ENCODE measurements at regions not wholly inside any gene's neighbourhood (a gene's known extent, or its start where the extent isn't known, plus 50 kb on each side); places are given as distances from the start of the nearest gene placed in this dataset.

DNA sequence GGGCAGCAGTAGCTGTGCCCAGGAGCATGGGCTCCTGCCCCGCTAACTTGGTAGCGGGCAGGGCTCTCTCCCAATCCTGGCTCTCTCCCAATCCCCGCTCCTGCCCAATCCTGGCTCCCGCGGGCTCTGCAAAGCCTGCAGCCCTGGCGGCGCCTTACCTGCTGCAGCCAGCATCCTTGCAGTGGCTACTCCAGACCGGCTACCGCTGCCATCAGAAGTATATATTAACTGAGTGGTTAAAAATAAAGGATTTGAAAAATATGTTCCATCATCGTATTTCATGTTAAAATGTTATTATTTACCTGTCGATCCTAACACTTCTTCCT is 698.2 kb downstream of the SLITRK1 start:
- ChIA-PET POLR2A (no interaction called here), CTCF (no interaction called here)
- no peak for DNase-seq (ENCODE audit: low read depth, low spot score)
- no peaks in the 10 kb centered on the region for H3K36me3 ChIP-seq (ENCODE audit: control insufficient read depth in 2 of 2, extremely low read depth in 1 of 2, insufficient read depth in 2 of 2, low read length in 2 of 2)
- H3K9me3 ChIP-seq (replicated peaks; ENCODE audit: control insufficient read depth, insufficient read depth, low read length) = peaks cover 8% of the 10 kb centered on the region
- dilution Hi-C loops (cut with MboI; ENCODE audit: extremely low pct_ligation_motif_present, low sequenced_read_pairs) (no loop called here), intact Hi-C loops (cut with micrococcal nuclease) (no loop called here)
- H3K9ac ChIP-seq (replicated peaks; ENCODE audit: extremely low read depth, insufficient read depth, low read length) = no peak overlapping the region
- no peaks in the 10 kb centered on the region for H3K27me3 ChIP-seq (ENCODE audit: control insufficient read depth in 2 of 2, insufficient read depth in 2 of 2, low read length in 2 of 2)
- H3K79me2 ChIP-seq (ENCODE audit: control insufficient read depth, insufficient read depth, low read length) = no peaks in the 10 kb centered on the region
- no peak for FAIRE-seq
- no peak overlapping the region for H3K27ac ChIP-seq (ENCODE audit: insufficient read depth, low read depth, low read length)
- no peak overlapping the region for H3K4me3 ChIP-seq (replicated peaks in 1 of 3; ENCODE audit: insufficient read depth in 1 of 3, low read depth in 1 of 3, low read length in 3 of 3)
- no peak overlapping the region for H2AFZ ChIP-seq (ENCODE audit: low read depth, low read length)
- no peak for TF ChIP-seq FOS (IDR thresholded peaks at IDR 0.05; ENCODE audit: borderline replicate concordance, insufficient read depth, low read length)
- no peak for TF ChIP-seq EZH2 (IDR thresholded peaks at IDR 0.05; ENCODE audit: borderline replicate concordance, low read depth, low read length, severe bottlenecking)
- TF ChIP-seq GATA2 (IDR thresholded peaks at IDR 0.05; ENCODE audit: insufficient read depth, insufficient read length, low read depth, low read length) = no peak
- TF ChIP-seq, protein P1, sequence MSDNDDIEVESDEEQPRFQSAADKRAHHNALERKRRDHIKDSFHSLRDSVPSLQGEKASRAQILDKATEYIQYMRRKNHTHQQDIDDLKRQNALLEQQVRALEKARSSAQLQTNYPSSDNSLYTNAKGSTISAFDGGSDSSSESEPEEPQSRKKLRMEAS (IDR thresholded peaks at IDR 0.05; ENCODE audit: insufficient read depth, insufficient read length) = no peak
- no peak for TF ChIP-seq MYC (IDR thresholded peaks at IDR 0.05; ENCODE audit: low read depth, low read length)
- TF ChIP-seq, protein P2, sequence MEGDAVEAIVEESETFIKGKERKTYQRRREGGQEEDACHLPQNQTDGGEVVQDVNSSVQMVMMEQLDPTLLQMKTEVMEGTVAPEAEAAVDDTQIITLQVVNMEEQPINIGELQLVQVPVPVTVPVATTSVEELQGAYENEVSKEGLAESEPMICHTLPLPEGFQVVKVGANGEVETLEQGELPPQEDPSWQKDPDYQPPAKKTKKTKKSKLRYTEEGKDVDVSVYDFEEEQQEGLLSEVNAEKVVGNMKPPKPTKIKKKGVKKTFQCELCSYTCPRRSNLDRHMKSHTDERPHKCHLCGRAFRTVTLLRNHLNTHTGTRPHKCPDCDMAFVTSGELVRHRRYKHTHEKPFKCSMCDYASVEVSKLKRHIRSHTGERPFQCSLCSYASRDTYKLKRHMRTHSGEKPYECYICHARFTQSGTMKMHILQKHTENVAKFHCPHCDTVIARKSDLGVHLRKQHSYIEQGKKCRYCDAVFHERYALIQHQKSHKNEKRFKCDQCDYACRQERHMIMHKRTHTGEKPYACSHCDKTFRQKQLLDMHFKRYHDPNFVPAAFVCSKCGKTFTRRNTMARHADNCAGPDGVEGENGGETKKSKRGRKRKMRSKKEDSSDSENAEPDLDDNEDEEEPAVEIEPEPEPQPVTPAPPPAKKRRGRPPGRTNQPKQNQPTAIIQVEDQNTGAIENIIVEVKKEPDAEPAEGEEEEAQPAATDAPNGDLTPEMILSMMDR (IDR thresholded peaks at IDR 0.05; ENCODE audit: extremely low read depth in 1 of 2, insufficient read depth in 1 of 2, low read depth in 1 of 2, low read length in 2 of 2) = no peak
- no peak for TF ChIP-seq POLR2A (IDR thresholded peaks at IDR 0.05; ENCODE audit: low read depth, low read length)
- TF ChIP-seq POLR2AphosphoS5 (IDR thresholded peaks at IDR 0.05; ENCODE audit: insufficient read depth, low read depth, low read length) = no peak
- no peak for TF ChIP-seq JUN (IDR thresholded peaks at IDR 0.05; ENCODE audit: borderline replicate concordance, insufficient read depth, insufficient read length, low read depth)
- H3K9me1 ChIP-seq (replicated peaks; ENCODE audit: control insufficient read depth, extremely low read depth, insufficient read depth, low read length) = no peaks in the 10 kb centered on the region
- no peaks in the 10 kb centered on the region for H4K20me1 ChIP-seq (replicated peaks; ENCODE audit: control insufficient read depth, extremely low read depth, insufficient read depth, low read length)
- no peaks in the 10 kb centered on the region for H3K4me1 ChIP-seq (ENCODE audit: control insufficient read depth, extremely low read depth, insufficient read depth, low read length)
- BruUV-seq (replicated peaks) = no TSS peak
- no peak overlapping the region for H3K4me2 ChIP-seq (ENCODE audit: insufficient read depth, low read length)

Measured in endothelial cell of umbilical vein (primary cell).